GM19023 (cell line): ENCODE measurements at regions not wholly inside any gene's neighbourhood (a gene's known extent, or its start where the extent isn't known, plus 50 kb on each side); places are given as distances from the start of the nearest gene placed in this dataset.
"Not testable (repeated sequence)": the region's sequence is repeated elsewhere in the genome, so short reads cannot be mapped to it uniquely, and the experiment has no call there.

Experiments used
- ATAC-seq: cut with Tn5 transposase; IDR thresholded peaks from one replicate; pipeline ENCODE4 v1.9.1; 2021; ENCODE audit warnings: mild to moderate bottlenecking, moderate library complexity; ENCODE audit not compliant: unreplicated experiment

DNA sequence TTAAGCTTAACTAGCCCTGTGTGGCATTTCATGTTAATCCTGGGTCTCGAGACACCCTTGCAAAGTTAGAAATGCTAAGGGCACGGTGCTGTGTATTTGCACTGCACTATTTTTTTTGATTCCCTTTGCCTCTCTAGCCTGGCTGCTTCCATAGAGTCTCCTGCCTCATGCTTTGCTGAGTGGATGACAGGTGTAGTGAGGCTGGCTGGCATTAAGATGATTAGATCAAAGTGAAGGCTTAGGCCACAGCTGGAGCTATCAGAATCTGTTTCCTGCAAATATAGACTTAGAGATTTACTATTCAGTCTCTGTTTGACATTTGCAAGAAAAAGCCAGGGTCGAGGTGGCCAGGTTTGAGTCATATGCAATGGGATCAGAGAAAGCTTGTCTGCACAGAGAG lies 791.1 kb downstream of the AACS start:
- no peak for ATAC-seq

DNA sequence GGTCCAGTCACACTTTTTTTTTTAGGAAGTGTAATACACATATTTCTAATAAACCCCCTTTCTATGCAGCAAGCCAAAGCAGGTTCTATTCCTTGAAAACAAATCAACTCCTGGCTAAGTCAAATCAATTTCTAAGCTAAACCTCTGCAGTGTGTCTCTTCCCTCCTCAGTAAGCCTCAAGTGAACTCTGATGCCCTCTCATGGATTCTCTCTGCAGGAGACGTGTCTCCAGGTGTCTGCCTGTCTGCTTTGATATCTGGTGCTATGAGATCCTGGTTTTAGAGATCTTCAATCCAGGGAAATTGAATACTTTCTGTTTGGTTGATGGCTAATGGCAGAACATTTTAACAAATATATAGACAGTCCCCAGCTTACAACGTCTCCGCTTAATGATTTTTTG lies 791.7 kb downstream of the AACS start:
- no peak for ATAC-seq

GRCh38 chr12:125860672-125861288 lies 795.5 kb downstream of the AACS start:
- ATAC-seq = no peak

GRCh38 chr12:125861299-125862281 lies 796.4 kb downstream of the AACS start:
- no peak for ATAC-seq

DNA sequence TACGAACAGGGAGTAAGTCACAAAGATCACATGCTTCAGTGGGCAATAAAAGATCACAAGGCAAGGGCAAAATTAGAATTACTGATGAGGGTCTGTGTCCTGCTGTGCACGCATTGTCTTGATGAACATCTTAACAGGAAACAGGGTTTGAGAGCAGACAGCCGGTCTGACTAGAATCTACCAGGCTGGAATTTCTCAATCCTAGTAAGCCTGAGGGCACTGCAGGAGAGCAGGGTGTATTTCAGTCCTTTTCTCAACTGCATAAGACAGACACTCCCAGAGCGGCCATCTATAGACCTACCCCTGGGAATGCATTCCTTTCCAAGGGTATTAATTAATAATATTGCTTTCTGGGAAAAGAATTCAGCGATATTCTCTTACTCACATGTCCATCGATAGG lies 800.0 kb downstream of the AACS start:
- not testable (repeated sequence) for ATAC-seq

- no peak for ATAC-seq
Measured at GRCh38 chr12:125871811-125872594, 806.8 kb downstream of the AACS start.

DNA sequence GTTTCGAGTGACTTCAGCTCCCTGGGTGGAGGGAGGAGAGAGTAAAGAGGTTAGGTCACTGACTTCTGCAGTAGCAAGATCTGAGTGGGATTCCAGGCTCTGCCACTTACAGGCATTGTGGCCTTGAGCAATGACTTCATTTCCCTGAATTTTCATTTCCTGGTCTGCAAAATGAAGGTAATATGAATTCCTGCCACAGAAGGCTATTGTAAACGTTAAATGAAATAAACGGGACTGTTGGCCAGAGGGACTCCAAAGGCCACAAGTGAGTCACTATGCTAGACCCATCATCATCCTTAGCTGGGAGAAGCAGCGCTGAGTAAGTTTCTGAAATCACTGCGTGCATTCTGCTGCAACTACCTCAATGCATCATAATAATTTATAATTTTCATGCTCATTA lies 807.8 kb downstream of the AACS start:
- no peak for ATAC-seq

DNA sequence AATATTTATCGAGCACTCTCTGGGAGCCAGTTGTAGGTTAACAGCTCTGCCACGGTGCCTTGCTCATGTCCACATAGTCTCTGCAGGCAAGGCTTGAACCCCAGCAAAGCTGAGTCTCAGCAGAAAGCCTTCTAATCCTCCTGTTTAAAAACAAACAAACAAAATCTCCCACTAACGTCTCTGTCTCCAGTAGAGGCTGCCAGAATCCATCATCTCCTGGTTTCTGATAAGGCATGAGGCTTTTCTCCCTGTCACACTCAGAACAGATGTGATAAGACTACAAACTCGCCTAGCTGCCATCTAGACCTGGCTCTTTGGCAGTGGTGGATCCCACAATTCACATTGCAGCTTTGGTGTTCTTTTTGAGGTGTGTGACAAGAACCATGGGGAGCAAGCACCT lies 813.2 kb downstream of the AACS start:
- no peak for ATAC-seq

DNA sequence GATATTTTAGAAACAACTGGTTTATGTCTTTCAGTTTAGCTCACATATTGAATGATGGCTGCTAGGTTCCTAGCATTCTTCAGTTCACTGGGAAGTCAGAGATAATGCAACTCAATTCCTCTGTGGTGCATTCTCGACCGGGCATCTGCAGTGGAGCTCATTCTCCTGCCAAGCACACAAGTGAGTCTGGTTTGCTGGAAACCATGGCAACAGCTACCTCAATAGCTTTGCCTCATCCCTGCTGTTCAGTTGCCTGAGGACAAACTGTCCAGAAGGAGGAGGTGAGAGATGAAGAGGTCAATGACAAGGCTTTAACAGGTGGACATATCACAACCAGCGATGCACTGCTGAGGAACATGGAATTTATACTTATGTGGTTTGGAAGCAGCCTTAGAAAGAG lies 816.9 kb downstream of the AACS start:
- no peak for ATAC-seq

DNA sequence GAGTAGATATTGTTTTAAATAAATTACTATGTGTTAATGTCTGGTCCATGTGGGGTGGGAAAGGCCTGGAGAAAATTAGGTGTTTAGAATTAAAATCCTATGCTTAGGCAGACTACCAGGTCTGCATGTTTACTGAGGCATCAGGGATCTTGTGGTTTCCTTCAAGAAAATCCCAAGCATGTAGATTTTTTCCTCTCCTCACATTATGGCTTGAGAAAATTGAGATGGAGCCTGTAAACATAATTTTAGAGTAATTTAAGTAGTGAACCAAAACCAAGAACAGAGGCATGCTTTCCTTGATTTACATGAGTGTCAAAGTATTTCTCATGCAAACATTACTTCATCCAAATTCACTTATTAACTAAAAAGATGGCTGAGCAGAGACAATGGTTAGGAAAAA lies 823.7 kb downstream of the AACS start:
- ATAC-seq = no peak

GRCh38 chr12:125889742-125890141 lies 824.5 kb downstream of the AACS start:
- ATAC-seq = no peak

DNA sequence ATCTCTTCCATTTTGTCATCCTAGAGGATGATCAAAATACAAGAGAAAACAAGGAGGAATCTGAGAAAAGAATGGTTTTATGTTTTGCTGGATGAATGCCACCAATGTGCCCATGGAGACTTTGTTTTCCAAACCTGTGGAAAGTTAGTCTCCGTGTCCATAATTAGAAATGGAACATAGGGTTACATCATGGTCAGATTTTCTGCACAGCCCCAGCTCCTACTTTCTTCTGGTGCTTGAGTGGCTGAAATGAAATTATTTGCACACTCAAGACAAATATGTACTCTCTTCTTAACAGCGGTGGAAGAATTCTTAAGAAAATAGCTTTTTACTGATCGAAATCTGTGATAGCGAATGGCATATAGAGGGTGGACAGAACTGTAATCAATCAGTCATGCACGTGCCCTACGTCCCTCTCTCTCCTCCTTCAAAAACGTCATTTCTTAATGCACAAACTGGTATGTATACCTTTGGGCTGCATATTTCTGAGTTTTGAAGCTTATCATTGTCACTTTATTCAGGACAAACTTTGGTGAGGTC lies 825.2 kb downstream of the AACS start:
- ATAC-seq = no peak

- ATAC-seq = no peak
Measured at GRCh38 chr12:125890971-125891370, 825.7 kb downstream of the AACS start.

DNA sequence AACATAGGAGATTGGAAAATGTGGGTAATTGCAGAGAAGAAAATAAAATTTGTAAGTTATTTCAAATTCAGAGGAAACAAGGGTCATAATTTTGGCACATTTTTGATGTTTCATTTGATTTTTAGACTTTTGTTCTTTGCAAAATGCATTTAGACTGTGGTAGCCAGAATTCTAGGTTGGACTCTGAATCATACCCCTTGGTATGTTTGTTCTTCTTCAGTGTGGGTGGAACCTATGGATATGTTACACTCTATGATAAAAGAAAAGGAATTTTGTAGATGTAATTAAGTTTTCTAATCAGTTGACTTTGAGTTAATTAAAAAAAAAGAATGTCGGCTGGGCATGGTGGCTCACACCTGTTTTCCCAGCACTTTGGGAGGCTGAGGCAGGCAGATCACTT lies 827.0 kb downstream of the AACS start:
- no peak for ATAC-seq

DNA sequence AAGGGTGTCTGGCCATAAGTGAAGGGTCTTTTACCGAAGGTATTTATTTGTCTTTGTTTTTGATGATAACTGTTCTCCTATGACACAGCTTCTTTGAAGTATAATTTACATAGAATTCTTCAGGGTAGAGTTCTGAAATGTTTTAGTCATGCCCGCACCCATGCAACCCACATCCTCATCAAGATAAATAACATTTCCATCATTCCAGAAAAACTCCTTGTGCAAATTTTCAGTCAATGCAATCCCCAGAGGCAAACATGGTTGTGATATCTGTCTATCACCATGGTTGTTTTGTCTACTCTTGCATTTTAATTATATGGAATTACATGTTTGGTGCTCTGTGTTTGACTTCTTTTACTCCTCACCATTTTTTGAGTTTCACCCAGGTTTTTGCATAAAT lies 837.8 kb downstream of the AACS start:
- no peak for ATAC-seq

DNA sequence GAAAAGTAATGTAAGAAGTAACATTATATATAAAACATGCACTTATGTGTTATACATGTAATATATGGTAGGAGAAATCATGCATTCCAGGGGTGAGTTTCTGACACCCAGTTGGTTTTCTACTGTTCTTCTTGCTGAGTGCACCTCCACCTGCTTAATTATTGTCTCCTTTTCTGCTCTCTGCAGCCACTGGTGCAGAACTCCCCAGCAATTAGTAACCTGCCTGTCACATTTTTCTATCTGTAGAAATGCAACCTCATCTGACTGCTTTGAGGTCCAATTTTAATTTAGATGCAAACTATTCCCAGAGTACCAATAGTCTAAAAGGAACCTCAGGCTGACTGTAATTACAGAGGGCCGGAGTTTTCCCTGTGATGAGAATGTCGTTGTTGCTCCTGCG lies 842.1 kb downstream of the AACS start:
- ATAC-seq = no peak

GRCh38 chr12:125919856-125920470 lies 854.7 kb downstream of the AACS start:
- ATAC-seq = no peak

DNA sequence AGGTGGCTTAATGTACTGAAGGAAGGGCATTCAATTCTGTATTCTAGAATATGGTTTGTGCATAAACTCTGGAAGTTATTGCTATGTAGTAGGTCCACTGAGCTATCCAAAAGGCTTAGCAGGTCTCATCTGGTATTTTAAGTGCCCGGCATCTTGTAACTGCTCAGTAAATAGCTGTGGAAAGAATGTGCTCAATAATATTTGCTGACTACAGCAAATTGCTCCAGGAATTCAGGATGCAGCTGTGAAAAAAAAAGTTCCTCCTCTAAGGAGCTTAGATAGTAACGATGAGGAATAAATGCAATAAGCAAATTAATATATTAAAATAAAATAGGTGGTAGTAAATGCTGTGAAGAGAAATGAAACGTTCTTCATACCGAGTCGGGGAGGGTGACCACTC lies 857.1 kb downstream of the AACS start:
- ATAC-seq = no peak

DNA sequence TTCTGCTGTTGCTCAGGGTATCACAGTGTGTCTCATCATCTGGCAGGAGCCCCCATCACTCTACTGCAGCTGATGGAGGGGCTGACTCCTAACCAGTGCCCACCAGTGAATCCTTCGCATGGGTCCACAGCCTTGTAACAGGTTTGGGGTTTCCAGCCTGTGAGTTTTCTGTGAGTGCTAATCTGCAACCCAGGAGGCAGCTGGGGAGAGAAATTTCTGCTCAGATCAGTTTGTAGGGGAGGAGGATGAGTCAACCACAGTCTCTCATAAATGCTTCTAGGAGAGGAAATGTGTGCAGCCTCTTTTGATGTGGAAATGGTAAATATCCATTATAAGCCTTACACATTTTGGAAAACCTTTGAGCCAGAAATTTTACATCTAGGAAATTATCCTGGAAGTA lies 871.3 kb downstream of the AACS start:
- ATAC-seq = no peak

- no peak for ATAC-seq
Measured at GRCh38 chr12:125944446-125944845, 879.2 kb downstream of the AACS start.

GRCh38 chr12:125949471-125949870 lies 884.2 kb downstream of the AACS start:
- ATAC-seq = no peak
